ENCODE measurements at regions not wholly inside any gene's neighbourhood (a gene's known extent, or its start where the extent isn't known, plus 50 kb on each side); places are given as distances from the start of the nearest gene placed in this dataset.

GRCh38 chr11:129319201-129319600 is 56.4 kb upstream of the BARX2 start:
- TF ChIP-seq CTCF (IDR thresholded peaks at IDR 0.05), result no peak
- no peak for TF ChIP-seq POLR2A (IDR thresholded peaks at IDR 0.05)

Data from Peyer's patch (tissue), 4 donors.